Activated naive CD8-positive, alpha-beta T cell treated with anti-CD3 and anti-CD28 coated beads, Interleukin-2, amount 10 ng/mL, durations not matched to agents 7 days and 5 days (primary cell): ENCODE measurements at regions not wholly inside any gene's neighbourhood (a gene's known extent, or its start where the extent isn't known, plus 50 kb on each side); places are given as distances from the start of the nearest gene placed in this dataset.
"Not testable (repeated sequence)": the region's sequence is repeated elsewhere in the genome, so short reads cannot be mapped to it uniquely, and the experiment has no call there.

Experiments
- ATAC-seq: fragments of 150-1000 bp; cut with Tn5 transposase; one replicate; pipeline ENCODE4 v1.10.0; 2021; ENCODE audit warnings: low read depth, moderate library complexity
- POLR2A ChIA-PET: fragments of 350-600 bp; sonication (Branson Sonifier 250); formaldehyde crosslinking; loops from one replicate; lab custom pipeline; 2021; ENCODE audit warnings: antibody characterized with exemption; lab: Charles Lee
- DNase-seq: peaks from one replicate; pipeline ENCODE4 v3.0.0; 2021
- H3K27ac Mint-ChIP-seq: one replicate; pipeline ENCODE4 v1.8.0; 2022; ENCODE audit warnings: mild to moderate bottlenecking, mixed read lengths
- H3K27me3 Mint-ChIP-seq: one replicate; pipeline ENCODE4 v1.8.0; 2022; ENCODE audit warnings: mild to moderate bottlenecking, moderate library complexity, mixed read lengths
- H3K36me3 Mint-ChIP-seq: one replicate; pipeline ENCODE4 v1.8.0; 2021; ENCODE audit warnings: mild to moderate bottlenecking, mixed read lengths
- H3K4me1 Mint-ChIP-seq: one replicate; pipeline ENCODE4 v1.8.0; 2021; ENCODE audit warnings: mixed read lengths
- H3K4me3 Mint-ChIP-seq: one replicate; pipeline ENCODE4 v1.8.0; 2022; ENCODE audit warnings: mild to moderate bottlenecking, moderate library complexity, mixed read lengths
- H3K9me3 Mint-ChIP-seq: one replicate; pipeline ENCODE4 v1.8.0; 2021; ENCODE audit warnings: mixed read lengths

GRCh38 chr12:30529489-30530269 is 166.0 kb downstream of the IPO8 start:
- H3K27ac Mint-ChIP-seq, result no peak overlapping the region
- H3K4me1 Mint-ChIP-seq, result no peaks in the 10 kb centered on the region
- no peak for ATAC-seq
- H3K27me3 Mint-ChIP-seq, result no peaks in the 10 kb centered on the region
- H3K4me3 Mint-ChIP-seq, result no peak overlapping the region
- no peak for DNase-seq
- POLR2A ChIA-PET, result no interaction called here
- peaks cover 1% of the 10 kb centered on the region for H3K9me3 Mint-ChIP-seq
- no peaks in the 10 kb centered on the region for H3K36me3 Mint-ChIP-seq

- H3K9me3 Mint-ChIP-seq, result peaks cover 1% of the 10 kb centered on the region
- H3K36me3 Mint-ChIP-seq, result no peaks in the 10 kb centered on the region
Measured at GRCh38 chr12:30525171-30525570, 170.5 kb downstream of the IPO8 start.

DNA sequence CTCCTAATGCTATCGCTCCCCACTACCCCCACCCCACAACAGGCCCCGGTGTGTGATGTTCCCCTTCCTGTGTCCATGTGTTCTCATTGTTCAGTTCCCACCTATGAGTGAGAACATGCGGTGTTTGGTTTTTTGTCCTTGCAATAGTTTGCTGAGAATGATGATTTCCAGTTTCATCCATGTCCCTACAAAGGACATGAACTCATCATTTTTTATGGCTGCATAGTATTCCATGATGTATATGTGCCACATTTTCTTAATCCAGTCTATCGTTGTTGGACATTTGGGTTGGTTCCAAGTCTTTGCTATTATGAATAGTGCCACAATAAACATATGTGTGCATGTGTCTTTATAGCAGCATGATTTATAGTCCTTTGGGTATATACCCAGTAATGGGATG is 175.4 kb downstream of the IPO8 start:
- H3K4me3 Mint-ChIP-seq, H3K27ac Mint-ChIP-seq, H3K9me3 Mint-ChIP-seq, DNase-seq, H3K4me1 Mint-ChIP-seq, H3K27me3 Mint-ChIP-seq, POLR2A ChIA-PET, H3K36me3 Mint-ChIP-seq, ATAC-seq: not testable (repeated sequence)

More at GRCh38 chr12:30525171-30525570, 170.5 kb downstream of the IPO8 start:
- Mint-ChIP-seq H3K4me1 (no peaks in the 10 kb centered on the region), H3K27ac (no peak overlapping the region), H3K27me3 (no peaks in the 10 kb centered on the region), H3K4me3 (no peak overlapping the region)
- POLR2A ChIA-PET, result no interaction called here
- DNase-seq (no peak), ATAC-seq (no peak)

DNA sequence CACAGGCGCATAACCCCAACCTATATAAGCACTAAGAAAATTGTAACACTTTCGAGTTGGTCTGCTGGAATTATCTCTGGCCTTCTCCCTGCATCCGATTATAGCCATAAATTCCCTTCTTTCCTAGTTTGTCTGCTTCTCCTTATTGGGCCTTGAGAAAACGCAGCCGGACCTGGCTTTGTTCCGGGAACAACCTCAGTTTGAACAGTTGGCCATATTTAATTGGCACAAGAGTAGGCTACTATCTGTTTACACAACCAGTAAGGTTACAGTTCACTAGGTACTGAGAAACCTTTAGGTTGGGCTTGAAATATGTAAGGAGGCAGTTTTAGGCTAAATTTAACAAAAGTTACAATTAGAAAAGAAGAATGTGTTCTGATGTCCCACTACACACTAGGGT is 176.1 kb downstream of the IPO8 start:
- Mint-ChIP-seq H3K27me3 (no peaks in the 10 kb centered on the region), H3K36me3 (no peaks in the 10 kb centered on the region)

DNA sequence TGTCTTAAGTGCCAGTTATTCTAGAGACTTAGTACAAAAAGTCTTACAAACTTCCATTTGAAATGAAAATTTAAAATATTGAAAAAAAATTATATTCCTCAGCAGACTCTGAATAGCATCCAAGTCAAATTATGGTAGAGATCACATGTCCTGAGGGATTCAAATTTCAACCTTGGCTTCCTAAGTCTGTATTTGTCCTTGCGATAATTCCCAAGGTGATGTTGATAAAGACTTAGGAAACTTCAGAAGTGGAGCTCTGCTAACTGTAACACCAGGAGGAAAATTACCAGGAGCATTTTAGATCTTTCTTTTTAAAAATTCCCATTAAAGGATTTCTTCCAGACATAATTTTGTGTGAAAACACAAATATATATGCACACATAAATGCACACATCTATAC is 178.3 kb downstream of the IPO8 start:
- no peaks in the 10 kb centered on the region for H3K27me3 Mint-ChIP-seq
- H3K27ac Mint-ChIP-seq, result no peak overlapping the region
- no peak for ATAC-seq
- H3K36me3 Mint-ChIP-seq, result no peaks in the 10 kb centered on the region
- DNase-seq, result no peak
- H3K4me1 Mint-ChIP-seq, result no peaks in the 10 kb centered on the region
- POLR2A ChIA-PET, result no interaction called here
- H3K9me3 Mint-ChIP-seq, result peaks cover 1% of the 10 kb centered on the region
- no peak overlapping the region for H3K4me3 Mint-ChIP-seq

More for the DNA sequence above, 176.1 kb downstream of the IPO8 start:
- H3K9me3 Mint-ChIP-seq, result peaks cover 1% of the 10 kb centered on the region
- no peak for DNase-seq
- ATAC-seq, result no peak
- H3K27ac Mint-ChIP-seq, result no peak overlapping the region
- H3K4me3 Mint-ChIP-seq, result no peak overlapping the region
- POLR2A ChIA-PET, result no interaction called here
- no peaks in the 10 kb centered on the region for H3K4me1 Mint-ChIP-seq

- H3K27me3 Mint-ChIP-seq, result no peaks in the 10 kb centered on the region
- H3K27ac Mint-ChIP-seq, result no peak overlapping the region
- ATAC-seq (no peak), DNase-seq (no peak)
- POLR2A ChIA-PET, result no interaction called here
- no peaks in the 10 kb centered on the region for H3K4me1 Mint-ChIP-seq
- H3K9me3 Mint-ChIP-seq, result peaks cover 1% of the 10 kb centered on the region
- no peak overlapping the region for H3K4me3 Mint-ChIP-seq
- H3K36me3 Mint-ChIP-seq, result no peaks in the 10 kb centered on the region
Measured at GRCh38 chr12:30515351-30515750, 180.3 kb downstream of the IPO8 start.

GRCh38 chr12:30514666-30515065 is 181.0 kb downstream of the IPO8 start:
- H3K27ac Mint-ChIP-seq, result no peak overlapping the region
- ATAC-seq (no peak), DNase-seq (no peak)
- H3K36me3 Mint-ChIP-seq, result no peaks in the 10 kb centered on the region
- peaks cover 1% of the 10 kb centered on the region for H3K9me3 Mint-ChIP-seq
- H3K4me3 Mint-ChIP-seq, result no peak overlapping the region
- no peaks in the 10 kb centered on the region for H3K27me3 Mint-ChIP-seq
- POLR2A ChIA-PET, result no interaction called here
- H3K4me1 Mint-ChIP-seq, result no peaks in the 10 kb centered on the region

GRCh38 chr12:30508205-30508967 is 187.3 kb downstream of the IPO8 start:
- ATAC-seq, result no peak
- H3K4me1 Mint-ChIP-seq, result no peaks in the 10 kb centered on the region
- H3K27me3 Mint-ChIP-seq, result peaks cover 4% of the 10 kb centered on the region
- H3K36me3 Mint-ChIP-seq, result no peaks in the 10 kb centered on the region
- no peaks in the 10 kb centered on the region for H3K9me3 Mint-ChIP-seq
- no peak for DNase-seq
- H3K27ac Mint-ChIP-seq, result no peak overlapping the region
- H3K4me3 Mint-ChIP-seq, result no peak overlapping the region
- POLR2A ChIA-PET, result no interaction called here

- Mint-ChIP-seq H3K9me3 (no peaks in the 10 kb centered on the region), H3K36me3 (no peaks in the 10 kb centered on the region), H3K27ac (no peak overlapping the region), H3K27me3 (peaks cover 4% of the 10 kb centered on the region), H3K4me3 (no peak overlapping the region), H3K4me1 (no peaks in the 10 kb centered on the region)
- DNase-seq (no peak), ATAC-seq (no peak)
- POLR2A ChIA-PET, result no interaction called here
Measured at GRCh38 chr12:30507576-30507975, 188.1 kb downstream of the IPO8 start.

DNA sequence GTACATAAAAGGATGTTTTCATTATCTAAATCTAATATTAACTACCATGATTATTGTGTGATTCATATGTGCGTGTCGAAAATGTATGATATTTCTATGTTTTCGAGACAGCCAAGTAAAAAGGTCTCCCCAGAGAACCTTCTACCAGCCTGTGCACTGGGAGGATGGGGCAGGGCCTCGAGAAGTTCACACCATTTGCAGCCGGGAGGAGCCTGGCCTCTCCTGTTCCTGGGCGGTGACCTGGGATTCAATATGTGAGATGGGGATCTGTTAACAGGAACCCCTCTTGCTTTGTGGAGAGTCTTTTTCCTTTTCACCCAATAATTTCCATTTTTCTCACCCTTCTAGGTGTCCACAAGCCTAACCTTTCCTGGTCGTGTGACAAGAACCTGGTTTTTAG is 189.3 kb downstream of the IPO8 start:
- Mint-ChIP-seq H3K4me1 (no peaks in the 10 kb centered on the region), H3K9me3 (no peaks in the 10 kb centered on the region), H3K27ac (no peak overlapping the region), H3K27me3 (peaks cover 4% of the 10 kb centered on the region), H3K36me3 (no peaks in the 10 kb centered on the region), H3K4me3 (no peak overlapping the region)
- ATAC-seq (no peak), DNase-seq (no peak)
- POLR2A ChIA-PET, result no interaction called here

GRCh38 chr12:30501718-30502117 is 194.0 kb downstream of the IPO8 start:
- no peaks in the 10 kb centered on the region for H3K4me1 Mint-ChIP-seq
- POLR2A ChIA-PET, result no interaction called here
- no peak overlapping the region for H3K4me3 Mint-ChIP-seq
- H3K27me3 Mint-ChIP-seq, result peaks cover 4% of the 10 kb centered on the region
- H3K36me3 Mint-ChIP-seq, result no peaks in the 10 kb centered on the region
- H3K9me3 Mint-ChIP-seq, result no peaks in the 10 kb centered on the region
- no peak for ATAC-seq
- no peak overlapping the region for H3K27ac Mint-ChIP-seq
- DNase-seq, result no peak

- no peak overlapping the region for H3K4me3 Mint-ChIP-seq
Measured at GRCh38 chr12:30500532-30500931, 195.1 kb downstream of the IPO8 start.

DNA sequence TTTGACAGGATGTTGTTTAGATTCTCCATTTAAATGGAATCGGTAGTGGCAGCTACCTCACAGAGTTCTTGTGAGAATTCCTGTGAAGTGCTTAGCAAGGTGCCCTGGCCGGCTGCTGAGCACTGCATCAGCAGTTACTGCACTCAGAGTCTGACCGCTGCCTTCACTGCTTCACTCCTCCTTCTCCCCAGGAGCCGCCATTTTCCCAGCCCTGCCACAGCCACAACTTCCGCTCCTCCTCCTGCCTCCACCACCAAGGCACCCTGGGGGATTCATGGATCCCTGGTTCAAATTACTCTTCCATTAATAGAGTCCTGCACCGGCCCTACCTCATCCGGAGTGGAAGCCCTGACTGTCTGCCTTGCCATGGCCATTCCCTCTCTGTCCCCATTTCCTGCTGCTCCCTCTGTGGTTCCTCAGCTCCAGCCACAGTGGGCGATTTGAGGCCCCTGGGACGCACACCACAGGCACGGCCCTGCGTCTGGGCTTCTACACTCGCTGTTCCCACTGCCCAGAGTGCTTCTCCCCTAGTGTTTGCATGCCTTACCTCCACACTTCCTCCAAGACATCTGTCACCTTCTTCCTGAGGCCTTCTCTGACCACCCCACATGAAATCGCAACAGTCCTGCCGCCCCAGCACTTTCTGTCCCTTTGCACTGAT is 210.3 kb downstream of the IPO8 start:
- Mint-ChIP-seq H3K4me1 (no peaks in the 10 kb centered on the region), H3K4me3 (no peak overlapping the region), H3K9me3 (no peaks in the 10 kb centered on the region), H3K27me3 (no peaks in the 10 kb centered on the region), H3K27ac (no peak overlapping the region), H3K36me3 (no peaks in the 10 kb centered on the region)
- ATAC-seq (no peak), DNase-seq (no peak)
- POLR2A ChIA-PET, result no interaction called here

More at GRCh38 chr12:30500532-30500931, 195.1 kb downstream of the IPO8 start:
- Mint-ChIP-seq H3K9me3 (no peaks in the 10 kb centered on the region), H3K27me3 (peaks cover 3% of the 10 kb centered on the region), H3K4me1 (no peaks in the 10 kb centered on the region), H3K27ac (no peak overlapping the region), H3K36me3 (no peaks in the 10 kb centered on the region)
- POLR2A ChIA-PET, result no interaction called here
- ATAC-seq (no peak), DNase-seq (no peak)
